Fibroblast of lung (primary cell): ENCODE measurements at regions not wholly inside any gene's neighbourhood (a gene's known extent, or its start where the extent isn't known, plus 50 kb on each side); places are given as distances from the start of the nearest gene placed in this dataset.

Experiments used
- DNase-seq, 2 donors: peaks; one replicate each; pipeline versions ENCODE4 v3.0.0 to v3.0.0-alpha.2; 2010; ENCODE audit warnings: low read depth in 2 of 2
- H2AFZ ChIP-seq: 2 replicates; pipeline ENCODE4 v1.5.1; 2012; ENCODE audit warnings: low read length, control low read depth, inconsistent platforms
- H3K27ac ChIP-seq: 2 replicates; pipeline ENCODE4 v1.5.1; 2011; ENCODE audit warnings: low read length, control low read depth; ENCODE audit not compliant: insufficient read depth
- H3K27me3 ChIP-seq: 2 replicates; pipeline ENCODE4 v1.5.1; 2011; ENCODE audit warnings: mild to moderate bottlenecking, low read length; ENCODE audit not compliant: control insufficient read depth, insufficient read depth
- H3K36me3 ChIP-seq: 2 replicates; pipeline ENCODE4 v1.5.1; 2011; ENCODE audit warnings: low read length; ENCODE audit not compliant: control insufficient read depth, insufficient read depth
- H3K4me1 ChIP-seq: 2 replicates; pipeline ENCODE4 v1.5.1; 2011; ENCODE audit warnings: low read length; ENCODE audit not compliant: control insufficient read depth, insufficient read depth; ENCODE audit errors: extremely low read depth
- H3K4me2 ChIP-seq: 2 replicates; pipeline ENCODE4 v1.5.1; 2011; ENCODE audit warnings: low read length, control low read depth; ENCODE audit not compliant: insufficient read depth; ENCODE audit errors: extremely low read depth
- H3K4me3 ChIP-seq, 4 experiments: fragments of 200-600 bp in 1 of 4; sonication (generic) in 1 of 4; replicated peaks in 1 of 4; 2 replicates each; pipeline ENCODE4 v1.5.1; 2011 to 2016; ENCODE audit warnings: low read length in 4 of 4, low read depth in 3 of 4, mild to moderate bottlenecking in 3 of 4, control low read depth in 2 of 4, inconsistent platforms in 1 of 4, mixed read lengths in 1 of 4; ENCODE audit not compliant: insufficient read depth in 1 of 4; ENCODE audit errors: control extremely low read depth in 1 of 4
- H3K79me2 ChIP-seq: 2 replicates; pipeline ENCODE4 v1.5.1; 2012; ENCODE audit warnings: mild to moderate bottlenecking, low read length, inconsistent platforms; ENCODE audit not compliant: control insufficient read depth, insufficient read depth
- H3K9ac ChIP-seq: 2 replicates; pipeline ENCODE4 v1.5.1; 2011; ENCODE audit warnings: mild to moderate bottlenecking, low read length, control low read depth; ENCODE audit not compliant: insufficient read depth
- H3K9me3 ChIP-seq: 2 replicates; pipeline ENCODE4 v1.5.1; 2012; ENCODE audit warnings: low read depth, low read length; ENCODE audit not compliant: control insufficient read depth, insufficient read depth
- H4K20me1 ChIP-seq: 2 replicates; pipeline ENCODE4 v1.5.1; 2011; ENCODE audit warnings: low read length; ENCODE audit not compliant: control insufficient read depth, insufficient read depth; ENCODE audit errors: extremely low read depth
- EZH2 ChIP-seq: IDR thresholded peaks from 2 replicates; pipeline ENCODE4 v1.5.1; 2012; ENCODE audit warnings: low read length, control low read depth, mild to moderate bottlenecking; ENCODE audit errors: missing control alignments
- TF ChIP-seq, protein P1 (sequence below), 2 donors: IDR thresholded peaks in 1 of 2; conservative IDR thresholded peaks in 1 of 2; 1 replicate in 1 of 2; 2 replicates in 1 of 2; pipeline ENCODE4 v1.5.1; 2011 to 2012; ENCODE audit warnings: low read length in 2 of 2, control low read depth in 1 of 2, inconsistent platforms in 1 of 2, low read depth in 1 of 2, mild to moderate bottlenecking in 1 of 2

DNA sequence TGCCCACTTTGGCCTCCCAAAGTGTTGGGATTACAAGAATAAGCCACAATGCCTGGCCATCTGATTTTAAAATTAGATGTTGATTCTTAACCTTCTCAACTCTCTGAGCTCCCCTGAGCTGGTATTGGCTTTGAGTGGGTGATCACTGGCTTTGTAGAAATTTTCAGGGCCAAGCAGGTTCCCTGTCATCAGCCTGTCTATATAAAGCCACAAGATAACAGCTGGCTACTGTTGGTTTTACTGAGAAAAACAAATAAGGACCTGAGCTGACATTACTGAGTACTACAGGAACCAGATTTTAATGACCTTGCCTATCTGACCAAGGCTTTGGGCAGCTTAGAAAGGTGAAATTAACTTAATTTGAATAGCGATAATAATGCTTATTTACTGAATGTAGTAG lies 153.6 kb downstream of the MSX2 start:
- Histone ChIP-seq H3K27me3 (no peaks in the 10 kb centered on the region), H4K20me1 (no peaks in the 10 kb centered on the region), H3K27ac (no peak overlapping the region), H3K4me3 (no peak overlapping the region), H3K36me3 (no peaks in the 10 kb centered on the region), H3K79me2 (no peaks in the 10 kb centered on the region), H3K4me2 (no peak overlapping the region), H2AFZ (no peak overlapping the region), H3K9ac (no peak overlapping the region), H3K9me3 (no peaks in the 10 kb centered on the region), H3K4me1 (no peaks in the 10 kb centered on the region)
- no peak for TF ChIP-seq EZH2
- TF ChIP-seq, protein P1, sequence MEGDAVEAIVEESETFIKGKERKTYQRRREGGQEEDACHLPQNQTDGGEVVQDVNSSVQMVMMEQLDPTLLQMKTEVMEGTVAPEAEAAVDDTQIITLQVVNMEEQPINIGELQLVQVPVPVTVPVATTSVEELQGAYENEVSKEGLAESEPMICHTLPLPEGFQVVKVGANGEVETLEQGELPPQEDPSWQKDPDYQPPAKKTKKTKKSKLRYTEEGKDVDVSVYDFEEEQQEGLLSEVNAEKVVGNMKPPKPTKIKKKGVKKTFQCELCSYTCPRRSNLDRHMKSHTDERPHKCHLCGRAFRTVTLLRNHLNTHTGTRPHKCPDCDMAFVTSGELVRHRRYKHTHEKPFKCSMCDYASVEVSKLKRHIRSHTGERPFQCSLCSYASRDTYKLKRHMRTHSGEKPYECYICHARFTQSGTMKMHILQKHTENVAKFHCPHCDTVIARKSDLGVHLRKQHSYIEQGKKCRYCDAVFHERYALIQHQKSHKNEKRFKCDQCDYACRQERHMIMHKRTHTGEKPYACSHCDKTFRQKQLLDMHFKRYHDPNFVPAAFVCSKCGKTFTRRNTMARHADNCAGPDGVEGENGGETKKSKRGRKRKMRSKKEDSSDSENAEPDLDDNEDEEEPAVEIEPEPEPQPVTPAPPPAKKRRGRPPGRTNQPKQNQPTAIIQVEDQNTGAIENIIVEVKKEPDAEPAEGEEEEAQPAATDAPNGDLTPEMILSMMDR (conservative IDR thresholded peaks at IDR 0.05 in 1 of 2, IDR thresholded peaks at IDR 0.05 in 1 of 2; ENCODE audit: low read depth in 1 of 2, low read length in 2 of 2), result no peak
- DNase-seq, result no peak

DNA sequence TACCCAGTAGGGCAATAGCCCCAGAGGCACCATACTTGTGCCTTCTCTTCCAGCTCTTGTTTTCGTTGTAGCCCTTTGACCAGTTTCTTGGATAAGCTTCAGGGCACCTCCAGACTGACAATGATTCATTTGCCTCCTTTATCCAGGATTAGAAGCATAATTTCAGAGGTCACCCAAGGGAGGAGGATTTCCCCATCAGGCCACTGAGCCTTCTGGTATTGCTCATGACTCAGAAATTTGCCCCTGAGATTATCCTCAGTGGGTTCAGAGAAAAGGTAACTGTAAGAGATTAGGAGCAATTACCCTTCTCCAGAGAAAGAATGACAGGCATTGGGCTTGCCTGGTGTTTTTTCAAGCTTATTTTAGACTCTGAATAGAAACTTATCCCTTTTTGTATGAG lies 147.9 kb downstream of the MSX2 start:
- Histone ChIP-seq H3K9me3 (no peaks in the 10 kb centered on the region), H3K36me3 (no peaks in the 10 kb centered on the region), H3K27me3 (no peaks in the 10 kb centered on the region), H4K20me1 (no peaks in the 10 kb centered on the region), H3K9ac (no peak overlapping the region), H3K4me3 (no peak overlapping the region), H3K27ac (no peak overlapping the region), H2AFZ (no peak overlapping the region), H3K4me1 (no peaks in the 10 kb centered on the region), H3K79me2 (no peaks in the 10 kb centered on the region), H3K4me2 (no peak overlapping the region)
- TF ChIP-seq, protein P1 (conservative IDR thresholded peaks at IDR 0.05 in 1 of 2, IDR thresholded peaks at IDR 0.05 in 1 of 2; ENCODE audit: low read depth in 1 of 2, low read length in 2 of 2), result no peak
- TF ChIP-seq EZH2, result no peak
- peak in 1 of 2 donors; percentile 32 for DNase-seq

DNA sequence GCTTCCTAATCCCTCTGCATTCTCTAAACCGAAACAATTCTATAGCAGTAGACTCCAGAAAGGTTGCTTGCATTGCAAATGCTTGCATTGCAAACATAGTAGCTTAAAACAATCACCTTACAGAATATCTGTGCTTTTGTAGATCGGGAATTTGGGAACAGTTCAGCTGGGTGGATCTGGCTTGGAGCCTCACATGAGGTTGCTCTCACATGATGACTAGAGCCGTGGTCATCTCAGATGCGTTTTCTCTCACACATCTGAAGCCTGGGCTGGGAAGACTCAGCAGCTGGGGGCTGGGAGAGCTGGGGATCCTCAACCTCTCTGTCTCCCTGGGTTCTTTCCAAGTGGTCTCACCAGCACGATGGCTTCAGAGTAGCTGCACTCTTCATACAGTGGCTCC lies 127.8 kb downstream of the MSX2 start:
- no peak overlapping the region for H2AFZ ChIP-seq
- DNase-seq, result no peak

More for the DNA sequence above, 127.8 kb downstream of the MSX2 start:
- Histone ChIP-seq H3K79me2 (no peaks in the 10 kb centered on the region), H4K20me1 (no peaks in the 10 kb centered on the region), H3K36me3 (no peaks in the 10 kb centered on the region), H3K9me3 (no peaks in the 10 kb centered on the region), H3K4me1 (no peaks in the 10 kb centered on the region), H3K27me3 (no peaks in the 10 kb centered on the region), H3K27ac (no peak overlapping the region), H3K4me2 (no peak overlapping the region), H3K4me3 (no peak overlapping the region), H3K9ac (no peak overlapping the region)
- TF ChIP-seq EZH2, result no peak
- TF ChIP-seq, protein P1 (conservative IDR thresholded peaks at IDR 0.05 in 1 of 2, IDR thresholded peaks at IDR 0.05 in 1 of 2; ENCODE audit: low read depth in 1 of 2, low read length in 2 of 2), result no peak
